HG03175 (cell line): ENCODE measurements at regions not wholly inside any gene's neighbourhood (a gene's known extent, or its start where the extent isn't known, plus 50 kb on each side); places are given as distances from the start of the nearest gene placed in this dataset.

Experiments
- ATAC-seq: cut with Tn5 transposase; IDR thresholded peaks from one replicate; pipeline ENCODE4 v1.9.1; 2021; ENCODE audit warnings: mild to moderate bottlenecking, moderate library complexity; ENCODE audit not compliant: unreplicated experiment

- no peak for ATAC-seq
Measured at GRCh38 chr1:106883208-106883607, 173.3 kb upstream of the PRMT6 start.

DNA sequence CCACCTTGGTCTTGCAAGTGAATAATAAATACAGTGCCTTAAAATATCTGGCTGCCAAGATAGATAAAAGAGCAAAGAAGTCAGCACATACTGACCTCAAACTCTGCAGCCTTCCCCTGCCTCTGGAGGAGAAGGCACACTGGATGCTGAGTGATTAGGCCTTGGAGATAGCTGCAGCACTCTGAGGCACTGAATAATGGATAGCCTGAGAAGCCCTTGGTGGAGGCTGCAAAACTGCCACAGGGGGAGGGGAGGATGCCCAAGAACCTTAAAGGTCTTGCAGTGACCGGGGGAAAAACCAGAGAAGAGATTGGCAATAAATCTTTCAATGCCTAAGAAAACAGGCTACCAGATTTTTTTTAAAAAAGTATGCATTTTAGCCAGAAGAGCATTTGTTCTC lies 167.4 kb upstream of the PRMT6 start:
- ATAC-seq: no peak

DNA sequence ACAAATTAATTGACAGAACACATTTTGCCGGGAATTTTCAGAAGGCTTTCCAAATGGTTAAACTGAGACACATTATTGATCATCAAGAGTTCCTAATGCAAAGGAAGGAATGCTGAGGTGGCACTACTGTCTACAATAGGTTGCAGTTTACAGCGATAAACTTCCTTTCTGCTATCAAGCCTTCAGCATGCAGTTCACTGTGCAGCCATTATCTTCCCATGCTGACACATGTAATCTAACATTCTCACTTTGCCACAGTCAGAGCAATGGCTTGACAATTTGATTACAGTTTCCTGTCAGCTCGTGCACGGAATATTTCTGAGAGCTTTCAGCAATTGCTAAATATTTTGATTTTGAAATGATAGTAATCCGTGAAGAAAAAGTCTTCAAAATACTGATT lies 166.9 kb upstream of the PRMT6 start:
- no peak for ATAC-seq

DNA sequence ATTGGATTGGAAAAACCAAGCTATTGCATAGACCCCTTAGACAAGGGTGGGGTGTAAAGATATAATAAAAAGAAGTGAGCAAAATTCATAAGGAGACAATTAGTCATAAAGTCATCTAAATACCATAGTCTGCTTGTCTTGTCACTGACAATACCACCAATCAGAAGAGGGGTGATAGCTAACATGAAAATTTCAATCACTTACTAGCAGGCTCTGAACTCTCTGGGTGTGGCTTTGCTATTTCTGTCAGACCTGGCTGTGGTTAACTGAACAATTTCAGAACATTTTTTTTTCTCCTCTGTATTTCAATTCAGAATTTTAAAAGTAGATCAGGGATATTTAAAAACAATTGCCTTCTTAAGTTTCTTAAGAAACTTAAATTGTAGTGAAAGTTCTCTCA lies 158.5 kb upstream of the PRMT6 start:
- ATAC-seq: no peak

DNA sequence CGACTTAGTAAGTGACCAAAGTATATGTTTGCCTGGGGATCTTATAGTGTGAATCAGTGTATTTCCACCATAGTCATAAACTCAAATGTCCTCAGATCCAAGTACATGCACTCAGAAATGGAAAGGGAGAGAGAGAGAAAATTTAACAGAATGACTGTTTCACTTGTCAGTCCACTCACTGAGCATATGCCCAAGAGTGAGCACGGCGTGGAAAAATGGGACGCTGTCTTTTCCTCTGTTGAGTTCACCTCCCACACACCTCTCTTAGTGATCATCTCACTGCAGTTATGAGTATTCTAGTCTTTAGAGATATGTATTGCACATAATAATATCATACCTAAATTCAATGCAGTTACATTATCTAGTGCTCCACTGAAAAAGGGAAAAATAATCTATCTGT lies 156.8 kb upstream of the PRMT6 start:
- ATAC-seq: no peak

GRCh38 chr1:106907795-106908194 lies 148.7 kb upstream of the PRMT6 start:
- ATAC-seq: peak; percentile 100

DNA sequence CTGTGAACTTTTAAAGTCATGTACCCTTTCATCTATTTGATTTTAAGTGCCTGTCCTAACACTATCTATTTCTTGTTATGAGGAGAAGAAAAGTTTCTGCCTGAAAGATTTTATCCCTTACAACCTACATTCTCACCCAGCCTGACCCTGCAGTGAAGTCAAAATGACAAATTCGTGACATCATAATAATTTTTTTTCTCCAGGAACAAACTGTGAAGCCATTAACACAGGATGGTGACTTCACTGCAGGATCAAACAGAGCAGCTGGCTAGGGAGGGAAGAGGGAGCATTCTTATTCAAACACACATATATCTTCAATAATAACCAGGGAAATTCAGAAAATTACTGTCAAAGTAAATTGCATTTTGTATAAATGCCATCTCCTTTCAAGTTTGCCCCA lies 147.8 kb upstream of the PRMT6 start:
- no peak for ATAC-seq

- ATAC-seq: no peak
Measured at GRCh38 chr1:106910798-106911197, 145.7 kb upstream of the PRMT6 start.

- ATAC-seq: no peak
Measured at GRCh38 chr1:106912131-106912530, 144.3 kb upstream of the PRMT6 start.

DNA sequence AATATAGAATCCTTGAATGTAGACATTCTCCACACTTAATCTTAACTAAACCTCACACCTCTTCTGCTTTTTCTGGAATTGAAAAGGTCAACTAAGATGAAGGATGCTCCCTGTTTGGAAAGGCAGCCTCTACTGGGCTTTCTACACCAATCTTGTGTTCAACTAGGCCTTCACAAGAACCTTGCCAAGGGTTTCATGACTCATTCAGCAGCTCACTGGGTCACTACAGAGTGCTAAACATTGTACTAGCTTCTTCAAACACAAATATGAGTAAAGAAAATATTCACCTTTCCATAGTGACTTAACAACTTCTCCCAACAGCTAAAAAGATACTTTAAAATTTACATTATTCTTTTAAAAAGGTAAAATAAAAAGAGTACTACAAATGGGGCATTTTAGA lies 135.3 kb upstream of the PRMT6 start:
- ATAC-seq: no peak

DNA sequence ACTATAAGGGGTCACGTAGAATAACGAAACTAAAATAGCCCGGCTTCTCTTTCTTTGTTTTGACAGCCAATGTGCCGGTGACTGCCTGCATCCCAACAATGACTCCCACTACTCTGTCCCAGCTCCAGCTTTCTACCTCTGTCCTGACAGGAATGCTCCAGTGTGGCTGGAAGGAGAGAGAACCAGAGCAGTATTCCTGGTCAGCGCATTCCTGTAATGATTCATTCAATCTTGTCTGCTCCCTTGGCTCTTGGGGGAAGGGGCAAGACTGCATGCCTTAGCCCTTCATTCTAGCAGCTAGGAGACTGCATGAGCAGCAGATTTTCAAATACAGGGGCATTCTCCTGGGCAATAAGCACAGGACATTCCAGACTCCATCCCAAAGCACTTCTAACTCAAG lies 132.1 kb upstream of the PRMT6 start:
- ATAC-seq: no peak

- no peak for ATAC-seq
Measured at GRCh38 chr1:106925750-106926149, 130.7 kb upstream of the PRMT6 start.

GRCh38 chr1:106926803-106927582 lies 129.5 kb upstream of the PRMT6 start:
- ATAC-seq: no peak

- ATAC-seq: no peak
Measured at GRCh38 chr1:106937104-106937503, 119.4 kb upstream of the PRMT6 start.

GRCh38 chr1:106944721-106945120 lies 111.8 kb upstream of the PRMT6 start:
- ATAC-seq: no peak

GRCh38 chr1:106952776-106953175 lies 103.7 kb upstream of the PRMT6 start:
- ATAC-seq: no peak

- ATAC-seq: no peak
Measured at GRCh38 chr1:106954661-106955229, 101.7 kb upstream of the PRMT6 start.

- ATAC-seq: no peak
Measured at GRCh38 chr1:106956721-106957120, 99.8 kb upstream of the PRMT6 start.

DNA sequence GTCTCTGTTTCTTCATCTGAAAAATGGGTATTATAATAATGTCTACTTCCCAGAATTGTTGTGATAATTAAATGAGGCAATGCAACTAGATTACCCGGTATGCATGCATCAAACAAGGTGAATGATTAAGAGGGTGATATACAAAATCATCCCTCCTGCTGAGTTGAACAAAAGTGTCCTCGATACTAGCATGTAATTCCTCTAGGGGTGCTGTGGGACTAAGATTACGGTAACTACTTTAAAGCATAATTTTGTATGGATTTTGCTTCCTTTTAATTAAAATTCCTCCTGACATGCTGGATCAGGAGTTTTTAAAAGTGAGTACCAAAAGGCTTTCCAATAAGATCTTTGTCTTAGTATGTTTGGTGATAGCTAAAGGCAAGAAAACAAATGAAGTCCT lies 98.7 kb upstream of the PRMT6 start:
- no peak for ATAC-seq

- ATAC-seq: no peak
Measured at GRCh38 chr1:106960412-106960811, 96.1 kb upstream of the PRMT6 start.

DNA sequence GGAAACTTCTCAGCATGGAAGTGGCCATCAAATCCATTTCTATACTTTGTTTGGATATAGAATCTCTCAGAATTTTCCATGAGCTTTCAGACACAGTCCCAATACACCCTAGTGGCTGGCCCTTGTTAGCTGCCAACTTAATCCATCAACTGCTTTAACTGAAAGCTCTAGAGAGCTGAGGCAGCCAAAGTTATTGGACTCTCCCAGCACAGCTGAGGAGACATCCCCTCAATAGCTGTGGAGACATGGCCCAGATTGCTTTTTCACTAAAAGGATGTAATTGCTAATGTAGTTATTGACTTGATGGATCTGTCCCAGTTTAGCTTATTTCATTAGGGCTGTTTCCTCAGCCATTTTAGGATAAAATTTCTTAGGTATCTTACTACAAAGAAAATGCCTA lies 94.8 kb upstream of the PRMT6 start:
- ATAC-seq: no peak

GRCh38 chr1:106962591-106962990 lies 93.9 kb upstream of the PRMT6 start:
- ATAC-seq: no peak

GRCh38 chr1:106964495-106964894 lies 92.0 kb upstream of the PRMT6 start:
- no peak for ATAC-seq
